T-helper 2 cell treated with Interferon-gamma antibody and Interleukin-4, amounts not matched to agents 5 μg/mL and 100 μg/mL, for 36 hours (primary cell): ENCODE measurements at regions not wholly inside any gene's neighbourhood (a gene's known extent, or its start where the extent isn't known, plus 50 kb on each side); places are given as distances from the start of the nearest gene placed in this dataset.

Experiments used
- DNase-seq: peaks from one replicate; pipeline ENCODE4 v3.0.0; 2021; ENCODE audit warnings: low spot score
- H3K27ac Mint-ChIP-seq: one replicate; pipeline ENCODE4 v1.8.0; 2021; ENCODE audit warnings: mild to moderate bottlenecking, mixed read lengths
- H3K27me3 Mint-ChIP-seq: one replicate; pipeline ENCODE4 v1.8.0; 2021; ENCODE audit warnings: low read depth, mixed read lengths
- H3K36me3 Mint-ChIP-seq: one replicate; pipeline ENCODE4 v1.8.0; 2021; ENCODE audit warnings: low read depth, mixed read lengths
- H3K4me1 Mint-ChIP-seq: one replicate; pipeline ENCODE4 v1.8.0; 2021; ENCODE audit warnings: low read depth, mixed read lengths
- H3K4me3 Mint-ChIP-seq: one replicate; pipeline ENCODE4 v1.8.0; 2022; ENCODE audit warnings: mild to moderate bottlenecking, moderate library complexity, mixed read lengths
- H3K9me3 Mint-ChIP-seq: one replicate; pipeline ENCODE4 v1.8.0; 2021; ENCODE audit warnings: mixed read lengths

DNA sequence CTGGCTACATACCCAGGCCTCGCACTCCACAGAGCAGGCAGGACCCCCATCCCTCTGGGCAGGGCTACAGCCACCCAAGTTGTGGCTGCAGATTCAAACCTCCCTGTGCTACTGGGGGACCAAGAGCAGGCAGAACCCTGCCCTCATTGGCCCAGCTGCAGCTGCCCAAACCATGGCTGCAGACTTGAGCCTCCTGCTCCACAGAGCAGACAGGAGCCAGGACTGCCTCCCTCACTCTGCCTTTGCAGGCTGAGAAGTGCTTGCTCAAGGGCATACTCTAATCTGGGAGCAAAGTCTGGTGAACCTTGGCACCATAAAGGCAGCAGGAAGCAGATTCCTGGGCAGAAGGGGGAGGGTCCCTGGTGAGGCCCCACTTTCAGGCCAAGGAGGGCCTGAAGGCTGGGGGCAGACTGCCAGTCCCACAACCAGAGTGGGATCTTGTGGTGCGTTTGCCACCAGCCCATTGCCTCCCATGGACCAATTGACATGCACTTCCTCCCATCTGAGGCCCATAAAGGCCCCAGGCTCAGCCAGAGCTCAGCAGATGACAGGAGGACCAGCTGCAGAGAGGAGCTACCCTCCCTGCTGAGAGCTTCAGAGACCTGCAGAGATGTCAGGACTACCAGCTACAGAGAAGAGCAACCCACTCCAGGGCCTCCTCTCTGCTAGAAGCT lies 64.2 kb upstream of the EPHA6 start:
- Mint-ChIP-seq H3K27ac (no peak overlapping the region), H3K4me3 (no peak overlapping the region)

GRCh38 chr3:96753124-96753523 lies 61.3 kb upstream of the EPHA6 start:
- Mint-ChIP-seq H3K27me3 (no peaks in the 10 kb centered on the region), H3K27ac (no peak overlapping the region), H3K4me1 (no peaks in the 10 kb centered on the region), H3K4me3 (no peak overlapping the region), H3K36me3 (no peaks in the 10 kb centered on the region), H3K9me3 (peaks cover 14% of the 10 kb centered on the region)
- DNase-seq = no peak

More for the DNA sequence above, 64.2 kb upstream of the EPHA6 start:
- no peaks in the 10 kb centered on the region for H3K27me3 Mint-ChIP-seq
- peaks cover 14% of the 10 kb centered on the region for H3K9me3 Mint-ChIP-seq
- no peaks in the 10 kb centered on the region for H3K36me3 Mint-ChIP-seq
- no peak for DNase-seq
- H3K4me1 Mint-ChIP-seq = no peaks in the 10 kb centered on the region

GRCh38 chr3:96754128-96754527 lies 60.3 kb upstream of the EPHA6 start:
- no peaks in the 10 kb centered on the region for H3K36me3 Mint-ChIP-seq
- H3K27ac Mint-ChIP-seq = no peak overlapping the region
- no peaks in the 10 kb centered on the region for H3K4me1 Mint-ChIP-seq
- peaks cover 14% of the 10 kb centered on the region for H3K9me3 Mint-ChIP-seq
- H3K27me3 Mint-ChIP-seq = no peaks in the 10 kb centered on the region
- DNase-seq = no peak
- H3K4me3 Mint-ChIP-seq = no peak overlapping the region

DNA sequence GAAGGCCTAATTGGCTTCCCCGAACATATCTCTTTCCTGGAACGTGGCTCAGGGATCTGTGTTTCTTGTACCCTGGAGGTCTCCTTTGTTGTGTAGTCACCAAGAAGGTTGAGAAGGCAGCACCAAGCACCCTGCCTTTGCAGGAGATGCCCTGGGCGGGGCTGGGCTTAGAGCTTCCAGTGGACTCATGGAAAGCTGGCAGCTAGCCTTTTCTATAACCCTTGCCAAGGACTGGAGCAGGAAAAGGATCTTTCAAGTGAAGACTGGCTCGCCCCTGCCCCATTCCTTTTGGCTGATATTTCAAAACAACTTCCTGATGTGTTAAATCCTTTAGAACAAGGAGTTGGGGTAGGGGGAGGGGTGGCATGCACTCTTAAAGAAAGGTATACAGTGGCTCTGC lies 58.9 kb upstream of the EPHA6 start:
- H3K36me3 Mint-ChIP-seq = no peaks in the 10 kb centered on the region
- H3K4me1 Mint-ChIP-seq = no peaks in the 10 kb centered on the region
- no peaks in the 10 kb centered on the region for H3K27me3 Mint-ChIP-seq
- H3K9me3 Mint-ChIP-seq = peaks cover 14% of the 10 kb centered on the region
- DNase-seq = no peak
- no peak overlapping the region for H3K4me3 Mint-ChIP-seq
- no peak overlapping the region for H3K27ac Mint-ChIP-seq

DNA sequence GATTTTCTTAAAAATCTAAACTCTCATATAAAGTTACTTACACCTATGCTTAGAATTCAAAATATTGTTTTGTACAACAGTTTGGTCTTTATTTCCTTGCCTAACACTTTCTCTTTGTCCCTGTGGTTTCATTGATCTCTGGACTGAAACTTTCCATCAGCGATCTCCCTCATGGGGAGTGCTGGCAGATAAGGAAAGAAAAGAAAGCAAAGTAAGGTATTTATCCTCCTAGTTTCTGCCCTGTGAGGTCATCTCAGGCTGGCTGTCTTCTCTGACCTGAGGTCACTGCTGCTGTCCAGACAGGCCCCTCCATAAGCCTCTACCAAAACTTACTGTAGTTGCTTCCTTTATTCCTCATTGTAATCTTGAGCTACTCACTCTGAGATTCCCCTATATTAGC lies 57.9 kb upstream of the EPHA6 start:
- no peaks in the 10 kb centered on the region for H3K4me1 Mint-ChIP-seq
- H3K4me3 Mint-ChIP-seq = no peak overlapping the region
- H3K9me3 Mint-ChIP-seq = peaks cover 12% of the 10 kb centered on the region
- no peaks in the 10 kb centered on the region for H3K27me3 Mint-ChIP-seq
- no peak for DNase-seq
- no peaks in the 10 kb centered on the region for H3K36me3 Mint-ChIP-seq
- no peak overlapping the region for H3K27ac Mint-ChIP-seq

DNA sequence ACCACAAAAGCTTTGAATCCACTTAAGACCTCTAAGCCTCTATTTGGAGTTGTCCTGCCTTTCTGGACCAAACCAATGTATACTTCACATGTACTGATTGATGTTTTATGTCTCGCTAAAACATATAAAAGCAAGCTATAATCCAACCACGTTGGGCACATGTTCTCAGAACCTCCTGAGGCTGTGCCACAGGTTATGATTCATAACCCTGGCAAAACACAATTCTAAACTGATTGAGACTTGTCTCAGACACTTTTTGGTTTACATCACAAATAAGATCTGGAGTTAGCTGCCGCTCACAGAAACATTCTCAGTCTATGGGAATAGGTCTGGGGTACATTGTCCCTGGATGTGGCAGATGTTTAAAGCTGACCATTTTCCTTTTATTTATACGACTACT lies 53.4 kb upstream of the EPHA6 start:
- no peaks in the 10 kb centered on the region for H3K27me3 Mint-ChIP-seq

More for the DNA sequence above, 53.4 kb upstream of the EPHA6 start:
- H3K36me3 Mint-ChIP-seq = no peaks in the 10 kb centered on the region
- no peak for DNase-seq
- H3K27ac Mint-ChIP-seq = no peak overlapping the region
- no peaks in the 10 kb centered on the region for H3K4me1 Mint-ChIP-seq
- peaks cover 4% of the 10 kb centered on the region for H3K9me3 Mint-ChIP-seq
- no peak overlapping the region for H3K4me3 Mint-ChIP-seq
